ENCODE measurements at regions not wholly inside any gene's neighbourhood (a gene's known extent, or its start where the extent isn't known, plus 50 kb on each side); places are given as distances from the start of the nearest gene placed in this dataset.

DNA sequence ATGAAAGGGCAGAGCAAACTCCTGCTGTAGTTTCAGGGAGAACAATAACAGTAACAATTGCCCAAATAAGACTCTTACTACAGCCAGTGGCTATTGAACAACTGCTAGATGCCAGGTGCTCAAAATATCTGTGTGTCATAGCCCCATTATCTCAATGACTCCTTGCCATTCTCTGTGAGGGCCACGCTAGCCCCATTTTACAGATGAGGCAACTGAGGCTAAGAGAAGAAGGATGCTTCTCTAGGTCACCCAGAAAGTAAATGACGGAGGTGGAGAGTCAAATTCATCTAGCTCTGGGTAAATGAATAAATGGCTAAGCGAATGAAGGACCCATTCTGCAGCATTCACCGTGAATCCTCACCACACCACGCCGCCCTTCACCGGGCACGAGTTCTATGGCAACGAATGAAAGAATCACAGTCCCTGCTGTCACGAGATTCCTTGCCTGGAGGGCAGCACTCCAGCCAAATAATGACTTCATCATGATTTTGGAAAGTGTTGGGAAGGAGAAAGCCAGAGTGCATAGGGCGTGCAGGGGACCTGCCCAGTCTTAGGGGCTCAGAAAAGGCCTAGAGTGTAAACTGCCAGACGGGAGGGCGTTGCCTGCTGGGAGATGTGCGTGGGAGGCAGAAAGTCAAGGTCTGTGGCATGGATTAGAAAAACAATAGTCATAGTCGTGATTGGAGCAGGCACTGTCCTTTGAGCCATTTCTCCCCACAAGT is 147.2 kb downstream of the C9orf50 start:
- no peak for DNase-seq (ENCODE audit: low read depth)

DNA sequence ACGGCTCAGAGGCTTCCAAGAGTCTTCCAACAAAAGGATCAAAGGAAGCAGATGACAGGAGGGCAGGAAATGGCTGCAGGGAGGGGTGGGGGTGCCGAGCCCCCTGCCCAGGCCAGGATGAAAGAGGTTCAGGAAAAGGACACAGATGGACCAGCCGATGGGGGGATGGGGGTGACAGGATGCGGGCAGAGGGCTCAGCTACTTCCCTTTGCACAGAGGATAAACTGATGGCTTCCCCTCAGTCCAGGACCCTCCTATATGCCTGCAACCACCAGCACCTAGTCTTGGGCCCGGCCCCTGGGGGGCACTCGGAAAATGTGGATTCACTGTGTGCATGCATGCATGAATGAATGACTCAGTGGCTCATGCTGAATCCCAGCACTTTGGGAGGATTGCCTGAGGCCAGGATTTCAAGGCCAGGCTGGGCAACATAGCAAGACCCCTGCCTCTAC is 148.2 kb downstream of the C9orf50 start:
- DNase-seq (ENCODE audit: low read depth): no peak

DNA sequence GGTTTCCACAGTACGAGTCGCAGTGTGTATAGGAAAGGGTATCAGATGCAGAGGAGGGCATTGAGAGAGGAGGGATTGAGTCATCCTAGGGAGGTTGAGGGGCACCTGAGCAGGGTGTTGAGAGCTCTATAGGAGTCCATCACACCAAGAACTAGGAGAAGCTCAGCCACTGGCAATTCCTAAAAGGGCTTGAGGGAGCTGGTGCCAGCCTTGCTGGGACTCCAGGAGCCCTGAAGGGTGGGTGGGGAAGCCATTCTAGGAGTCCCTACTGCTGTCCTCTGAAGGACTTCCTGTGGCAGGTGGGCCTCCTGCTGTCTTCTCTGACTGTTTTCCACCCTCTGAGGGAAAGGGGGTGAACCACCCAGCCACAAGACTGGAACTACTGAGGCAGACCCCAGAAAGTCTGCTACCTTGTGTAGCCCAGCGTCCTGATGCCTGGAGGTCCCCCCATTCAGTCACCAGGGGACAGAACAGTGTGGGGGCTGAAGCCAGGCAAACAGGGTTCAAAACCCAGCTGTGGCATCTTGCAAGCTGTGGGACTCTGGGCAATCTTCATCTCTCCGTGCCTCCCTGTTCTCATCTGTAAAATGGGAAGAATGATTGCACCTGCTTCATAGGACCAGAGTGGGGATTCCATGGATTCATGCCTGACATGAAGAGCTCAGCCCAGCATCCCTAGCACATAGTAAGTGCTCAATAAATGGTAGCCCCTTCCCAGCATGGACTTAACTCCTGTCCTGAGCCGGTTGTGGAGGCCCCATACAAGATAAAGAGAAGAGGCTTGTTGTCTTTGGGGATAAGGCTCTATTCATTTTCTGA is 149.5 kb downstream of the C9orf50 start:
- DNase-seq (ENCODE audit: low read depth): no peak

DNA sequence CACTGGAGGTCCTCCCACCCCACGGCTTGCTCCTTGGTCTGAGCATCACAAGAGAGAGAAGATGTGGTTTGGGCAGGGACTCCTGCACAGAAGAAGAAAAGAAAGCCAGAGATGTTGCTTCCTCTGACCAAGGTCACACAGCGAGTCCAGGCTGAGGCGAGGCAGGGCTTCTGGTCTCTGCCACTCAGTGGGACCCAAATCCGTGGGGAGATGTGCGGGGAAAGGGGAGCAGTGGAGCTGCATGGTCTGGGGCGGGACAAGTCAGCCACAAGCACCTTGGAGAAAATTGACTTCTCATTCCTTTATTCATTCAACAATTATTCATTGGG is 150.9 kb downstream of the C9orf50 start:
- DNase-seq (ENCODE audit: low read depth): no peak

DNA sequence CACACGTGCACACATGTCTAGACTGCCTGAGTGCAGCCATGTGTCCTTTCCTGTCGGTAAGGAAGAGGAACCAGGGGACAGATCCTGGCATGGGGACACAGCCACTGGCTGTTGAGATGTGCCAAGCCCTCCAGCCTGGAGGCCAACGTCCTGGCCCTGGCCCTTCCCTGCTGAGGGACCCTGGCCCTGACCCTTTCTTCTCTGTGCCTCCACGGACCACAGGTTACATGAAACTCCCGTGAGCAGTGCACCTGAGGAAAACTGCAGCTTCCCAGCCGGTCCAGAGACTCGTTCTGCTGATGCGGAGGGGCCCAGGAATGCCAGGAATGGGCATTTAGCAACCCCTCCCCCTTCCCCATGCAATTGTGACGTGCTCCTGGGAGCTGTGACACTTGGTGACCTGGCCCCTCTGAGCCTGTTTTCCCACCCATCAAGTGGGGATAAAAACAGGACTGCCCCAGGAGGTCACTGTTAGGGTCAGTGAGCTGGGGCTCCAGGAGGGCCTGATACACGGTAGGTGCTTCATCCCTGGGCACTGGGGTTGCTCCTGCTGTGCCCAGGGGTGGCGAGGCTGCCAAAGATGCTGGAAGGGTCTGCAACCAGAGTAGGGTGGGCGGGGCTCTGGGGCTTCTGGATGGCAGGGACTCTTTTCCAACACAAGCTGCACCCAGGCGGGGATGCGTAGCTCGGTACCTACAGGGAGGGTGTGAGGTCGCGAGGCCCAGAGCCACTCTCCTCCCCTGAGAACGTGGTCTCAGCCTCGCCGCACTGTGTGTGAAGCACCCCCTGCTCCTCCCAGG is 151.5 kb downstream of the C9orf50 start:
- DNase-seq (ENCODE audit: low read depth): no peak

DNA sequence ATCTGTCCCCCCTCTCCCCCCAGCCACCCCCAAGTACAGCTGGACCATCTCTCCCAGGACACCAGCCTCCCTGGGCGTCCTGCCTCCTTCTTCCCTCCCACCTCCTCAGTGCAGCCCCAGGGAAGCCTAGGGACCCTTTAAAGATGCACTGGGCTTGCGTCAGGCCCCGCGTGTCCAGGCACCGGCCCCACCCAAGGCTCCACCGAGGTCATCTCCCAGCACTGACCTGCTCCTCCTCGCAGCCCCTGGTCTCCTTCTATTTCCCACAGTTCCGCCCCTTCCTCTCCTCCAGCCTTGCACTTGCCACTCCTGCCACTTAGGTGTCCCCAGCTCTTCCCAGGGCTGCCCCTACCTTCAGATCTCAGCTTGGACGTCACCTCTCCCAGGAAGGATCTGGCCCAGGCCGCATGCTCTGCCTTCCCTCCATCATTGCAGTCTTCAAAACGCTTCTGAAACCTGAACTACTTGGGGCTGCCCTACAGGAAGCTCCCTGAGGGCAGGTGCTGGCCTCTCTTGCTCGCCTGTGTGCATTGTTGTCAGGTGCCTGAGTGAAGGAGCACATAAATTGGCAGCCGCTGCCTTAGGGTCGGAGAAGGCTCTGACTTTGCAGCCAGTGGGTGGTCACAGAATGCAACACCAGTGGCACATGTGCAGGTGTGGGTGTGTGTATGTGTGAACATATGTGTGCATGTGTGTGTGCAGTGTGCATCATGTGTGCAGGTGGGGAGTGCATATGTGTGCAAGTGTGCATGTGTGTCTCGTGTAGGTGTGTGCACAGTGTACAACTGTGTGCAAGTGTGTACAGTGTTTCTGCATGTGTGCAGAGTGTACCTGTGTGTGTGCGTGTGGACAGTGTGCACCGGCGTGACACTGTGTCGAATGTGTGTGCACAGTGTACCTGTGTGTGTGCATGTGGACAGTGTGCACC is 152.9 kb downstream of the C9orf50 start:
- no peak for DNase-seq (ENCODE audit: low read depth)

DNA sequence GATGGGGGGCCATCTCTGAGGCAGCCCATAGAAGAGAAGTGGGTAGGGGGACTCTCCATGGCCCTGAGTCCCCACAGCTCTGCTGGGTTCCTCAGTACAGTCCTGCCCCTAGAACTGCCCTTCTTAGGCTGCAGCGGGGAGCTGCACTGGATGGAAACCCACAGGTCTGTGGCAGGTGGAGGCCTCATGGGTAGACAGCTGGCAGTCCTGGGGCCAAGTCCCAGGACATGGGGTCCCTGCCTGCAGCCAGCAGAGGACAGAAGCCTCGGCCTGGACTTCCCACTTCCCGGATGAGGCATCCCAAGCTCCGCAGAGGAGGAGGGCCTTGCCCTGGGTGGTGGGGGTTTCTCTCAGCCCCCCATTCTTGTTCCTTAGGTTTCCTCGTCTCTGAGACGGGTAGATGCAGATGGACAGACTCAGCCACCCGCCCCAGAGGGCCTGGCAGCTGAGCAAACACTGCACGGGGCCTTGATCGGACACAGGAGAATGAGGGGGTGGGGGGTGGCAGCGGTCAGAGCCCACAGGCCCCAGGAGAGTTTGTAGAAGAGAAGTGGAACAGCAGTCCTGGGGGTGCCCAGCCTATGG is 153.8 kb downstream of the C9orf50 start:
- no peak for DNase-seq (ENCODE audit: low read depth)

DNA sequence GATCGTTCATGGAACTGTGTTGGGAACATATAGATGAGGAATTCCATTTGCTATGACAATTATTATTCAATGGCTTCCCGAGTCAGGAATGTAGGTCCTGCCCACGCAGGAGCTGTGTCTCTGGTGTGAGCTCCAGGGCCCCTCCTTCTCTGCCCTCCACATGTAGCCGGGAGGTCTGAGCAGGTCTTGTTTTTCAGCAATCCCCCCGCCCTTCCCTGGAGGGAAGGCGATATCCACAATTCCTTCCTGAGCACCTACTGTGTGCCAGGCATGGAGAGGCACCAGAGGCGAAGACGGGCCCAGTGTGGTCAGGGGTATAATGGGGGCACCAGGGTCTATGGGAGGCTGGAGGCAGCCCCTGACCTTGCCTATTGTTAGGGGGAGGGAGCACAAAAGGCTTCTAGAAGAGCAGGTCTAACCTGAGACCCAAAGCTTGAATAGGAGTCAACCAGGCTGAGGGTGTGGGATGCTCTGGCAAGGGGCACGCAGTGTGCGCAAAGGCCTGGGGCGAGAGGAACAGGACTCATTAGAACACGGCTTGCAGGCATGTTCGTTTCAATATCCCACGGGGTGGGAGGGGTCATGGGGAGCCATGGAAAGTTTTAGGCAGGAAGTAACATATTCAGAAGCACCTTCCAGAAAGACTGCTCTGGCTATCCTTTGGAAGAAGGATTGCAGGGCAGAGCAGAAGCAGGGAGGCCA is 154.9 kb downstream of the C9orf50 start:
- no peak for DNase-seq (ENCODE audit: low read depth)

DNA sequence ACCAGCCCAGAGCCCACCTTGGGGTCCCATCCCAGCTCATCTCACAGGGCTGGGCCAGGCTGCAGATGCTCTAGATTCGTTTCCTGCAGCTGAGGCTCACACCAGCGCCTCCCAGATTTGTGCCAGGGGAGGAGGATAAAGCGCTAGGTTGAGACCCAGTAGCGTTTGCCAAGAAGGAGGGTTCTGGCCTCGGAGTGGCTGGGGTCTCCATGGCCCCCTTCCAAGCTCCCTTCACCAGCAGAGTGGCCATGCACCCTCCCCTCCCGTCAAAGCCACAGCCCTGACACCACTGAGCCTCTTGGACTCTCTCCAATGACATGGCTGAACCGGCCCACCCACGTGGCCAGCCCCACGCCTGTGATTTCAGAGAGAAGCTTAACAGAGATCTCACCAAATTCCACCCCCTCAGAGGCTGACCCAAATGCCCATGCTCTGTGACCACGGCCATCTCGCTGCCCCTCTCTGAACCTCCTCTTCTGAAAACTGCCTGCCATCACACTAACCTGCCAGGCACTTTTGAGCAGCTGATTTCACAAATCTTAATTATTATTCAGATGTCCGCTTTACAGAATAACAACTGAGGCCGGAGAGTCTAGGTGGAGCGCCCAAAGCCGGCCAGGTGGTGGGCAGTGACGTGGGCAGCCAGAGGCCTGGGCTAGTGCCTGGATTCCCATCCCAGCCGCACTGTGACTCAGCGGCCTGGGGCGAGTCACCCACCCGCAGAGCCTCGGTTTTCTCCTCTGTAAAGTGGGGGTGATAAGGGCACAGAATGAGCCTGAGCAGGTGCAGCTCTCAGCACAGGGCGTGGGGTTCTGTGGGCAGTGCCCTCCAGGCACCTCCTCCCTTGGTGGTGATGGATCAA is 155.7 kb downstream of the C9orf50 start:
- DNase-seq (ENCODE audit: low read depth): no peak

DNA sequence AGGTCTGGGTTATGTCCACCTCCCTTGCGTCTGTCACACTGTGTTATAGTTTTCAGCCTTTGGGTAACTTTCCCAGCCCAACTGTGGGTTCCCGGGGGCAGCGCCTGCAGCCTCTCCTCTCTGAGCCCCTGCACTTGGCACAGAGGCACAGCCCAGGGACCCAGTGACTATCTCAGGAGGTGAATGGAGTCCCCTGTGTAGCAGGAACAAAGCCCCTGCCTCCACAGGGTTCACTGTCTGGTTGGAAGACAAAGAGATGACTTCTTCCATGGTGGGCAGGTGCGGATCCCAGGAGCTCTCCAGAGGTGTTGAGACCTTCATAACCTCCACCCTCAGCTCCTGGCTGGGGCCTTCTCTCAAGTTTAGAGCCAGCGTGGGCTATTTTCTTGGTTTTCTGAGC is 156.9 kb downstream of the C9orf50 start:
- no peak for DNase-seq (ENCODE audit: low read depth)

DNA sequence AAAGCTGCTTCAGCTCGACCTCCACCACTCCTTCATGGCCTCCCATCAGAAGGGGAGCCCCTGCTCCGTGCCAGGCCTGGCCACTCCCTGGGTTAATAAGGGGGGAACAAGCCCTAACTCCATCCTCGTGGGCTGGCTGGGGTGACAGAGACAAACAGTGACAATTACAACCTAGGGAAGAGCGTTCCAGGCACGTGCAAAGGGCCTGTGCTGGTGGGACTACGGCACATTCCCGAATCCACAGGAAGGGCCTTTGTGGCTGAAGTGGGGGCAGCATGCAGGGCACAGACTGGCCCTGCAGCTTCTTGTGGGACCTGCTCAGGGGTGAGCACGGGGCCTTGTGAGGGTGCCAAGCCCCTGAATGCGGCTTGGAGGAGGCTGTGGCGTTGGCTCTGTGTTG is 157.4 kb downstream of the C9orf50 start:
- DNase-seq (ENCODE audit: low read depth): no peak

DNA sequence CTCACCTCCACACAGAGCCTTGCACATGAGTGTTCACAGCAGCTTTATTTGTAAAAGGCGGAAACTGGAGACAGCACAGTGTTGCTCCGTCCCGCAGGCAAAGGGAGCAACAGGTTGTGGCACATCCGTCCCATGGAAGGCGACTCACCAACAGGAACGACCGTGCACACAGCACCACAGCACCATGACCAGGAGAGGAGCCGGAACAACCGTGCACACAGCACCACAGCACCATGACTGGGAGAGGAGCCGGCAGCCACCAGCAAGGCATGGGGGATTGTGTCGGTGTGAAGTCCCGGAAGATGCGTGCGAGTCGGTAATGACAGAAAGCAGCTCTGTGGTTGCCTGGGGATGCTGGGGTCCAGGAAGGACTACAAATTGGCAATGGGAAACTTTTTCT is 158.5 kb downstream of the C9orf50 start:
- DNase-seq (ENCODE audit: low read depth): no peak

DNA sequence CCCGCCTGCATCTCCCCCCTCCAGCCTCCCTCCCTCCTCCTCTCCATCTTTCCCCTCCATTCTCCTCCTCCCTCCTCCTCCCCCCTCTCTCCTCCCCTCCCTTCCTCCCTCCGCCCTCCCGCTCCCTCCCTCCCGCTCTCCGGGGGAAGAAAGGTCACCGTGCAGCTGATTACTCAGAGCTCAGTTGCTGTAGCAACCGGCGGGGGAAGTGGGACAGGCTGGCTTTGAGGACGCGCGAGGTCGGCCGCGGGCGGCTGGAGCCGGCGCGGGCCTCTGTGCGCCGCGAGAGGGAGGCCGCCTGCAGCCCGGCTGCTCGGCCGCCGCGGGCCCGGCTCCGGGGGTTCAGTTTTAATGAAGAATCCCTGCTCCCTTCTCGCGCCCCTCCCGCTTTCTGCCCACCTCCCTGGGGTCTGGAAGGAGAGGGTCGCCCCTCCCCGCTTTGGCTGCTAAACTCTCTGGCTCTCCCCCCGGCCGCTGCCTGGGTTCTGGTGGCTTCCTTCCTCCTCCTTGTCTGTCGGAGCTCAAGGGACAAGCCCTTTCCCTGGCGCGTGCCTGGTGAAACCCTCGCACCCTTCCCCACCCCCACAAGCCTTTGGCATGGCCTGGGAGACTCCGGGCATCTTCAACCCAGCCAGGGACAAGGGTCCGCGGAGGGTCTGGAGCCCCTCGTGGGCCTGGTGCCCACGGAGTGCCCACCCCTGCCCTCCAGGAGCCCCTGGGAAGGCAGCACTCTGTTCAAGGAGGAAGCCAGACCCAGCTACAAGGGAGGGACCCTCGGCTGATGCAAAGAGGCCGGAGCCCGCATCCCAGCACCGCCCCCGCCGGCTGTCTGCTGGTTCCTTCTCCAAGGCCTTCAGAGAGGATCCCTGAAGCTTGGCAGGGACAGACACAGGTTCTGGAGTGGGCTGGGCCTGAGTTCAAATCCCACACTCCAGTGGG is 160.3 kb downstream of the C9orf50 start:
- peak; percentile 79 for DNase-seq (ENCODE audit: low read depth)

DNA sequence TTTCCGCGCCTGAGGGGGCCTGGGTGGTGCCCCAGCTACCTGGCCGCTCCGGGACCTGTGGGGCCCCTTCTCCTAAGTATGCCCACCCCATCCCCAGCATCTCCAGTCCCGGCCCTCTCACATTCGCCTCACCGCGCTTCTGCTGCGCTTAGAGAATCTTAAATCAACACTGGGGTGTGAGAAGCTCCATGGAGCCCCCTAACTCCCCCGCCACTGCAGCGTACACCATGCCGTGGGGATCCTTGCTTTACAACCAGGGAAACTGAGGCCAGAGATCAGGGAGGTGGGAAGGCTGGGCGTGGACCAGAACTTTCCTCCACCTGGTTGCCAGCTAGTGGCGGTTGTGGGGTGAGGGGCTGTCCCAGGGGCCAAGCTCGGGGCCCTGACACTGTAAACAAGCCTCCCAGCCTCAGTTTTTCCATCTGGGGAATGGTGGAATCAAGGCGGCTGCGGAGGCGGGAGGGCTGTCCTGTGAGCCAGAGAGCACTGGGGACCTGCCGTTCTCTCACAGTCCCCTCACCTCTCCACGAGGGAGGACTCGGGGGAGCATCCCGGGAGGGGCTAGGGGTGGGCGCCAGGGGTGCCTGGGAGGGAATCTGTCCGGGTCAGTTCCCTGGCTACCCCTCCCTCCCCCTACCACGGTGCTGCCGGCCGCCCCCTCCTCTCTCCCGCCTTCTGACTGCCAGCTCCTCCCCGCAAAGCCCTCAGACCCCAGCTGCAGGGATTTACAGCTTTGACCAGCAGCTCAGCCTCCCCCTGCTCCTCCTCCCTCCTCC is 161.2 kb downstream of the C9orf50 start:
- DNase-seq (ENCODE audit: low read depth): no peak

DNA sequence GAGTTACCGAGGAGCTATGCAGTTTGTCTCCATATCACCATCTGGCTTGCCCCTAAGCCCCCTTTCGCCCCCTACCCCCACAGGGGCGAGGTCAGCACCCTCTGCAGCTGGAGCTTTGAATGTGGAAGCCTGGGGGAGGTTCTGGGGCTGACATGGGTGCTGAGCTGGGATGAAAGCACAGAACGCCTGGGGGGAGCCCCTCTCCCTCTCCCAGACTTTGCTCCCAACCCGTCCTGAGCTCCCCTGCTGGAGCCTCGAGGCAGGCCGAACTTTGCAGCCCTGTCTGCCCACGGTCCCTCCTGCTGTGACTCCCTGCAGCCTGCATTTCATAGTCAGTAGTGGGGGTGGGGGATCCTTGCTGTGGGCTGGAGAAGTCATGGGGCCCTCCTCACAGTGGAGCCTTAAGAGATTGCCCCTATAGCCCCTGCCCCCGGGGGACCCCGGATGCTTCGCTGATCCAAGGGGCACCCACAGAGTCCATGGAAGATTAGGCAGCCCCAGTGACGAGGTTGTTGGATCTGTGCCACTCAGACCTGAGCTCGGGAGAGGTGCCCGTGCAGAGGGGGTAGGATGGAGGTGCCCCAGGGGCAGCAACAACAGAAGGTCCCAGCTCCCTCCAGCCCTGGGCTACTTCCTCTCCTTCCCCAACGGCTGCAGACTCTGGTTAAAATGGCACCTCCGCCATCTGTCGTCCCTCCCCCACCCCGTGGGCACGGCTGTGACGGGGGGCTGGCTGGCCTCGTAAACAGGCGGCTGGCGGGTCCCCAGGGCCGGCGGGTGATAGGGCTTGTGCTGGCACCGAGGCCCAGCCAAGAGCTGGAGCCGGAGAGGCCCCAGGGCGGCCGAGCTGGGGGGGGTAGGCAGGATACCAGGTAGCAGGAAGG is 162.0 kb downstream of the C9orf50 start:
- no peak for DNase-seq (ENCODE audit: low read depth)

DNA sequence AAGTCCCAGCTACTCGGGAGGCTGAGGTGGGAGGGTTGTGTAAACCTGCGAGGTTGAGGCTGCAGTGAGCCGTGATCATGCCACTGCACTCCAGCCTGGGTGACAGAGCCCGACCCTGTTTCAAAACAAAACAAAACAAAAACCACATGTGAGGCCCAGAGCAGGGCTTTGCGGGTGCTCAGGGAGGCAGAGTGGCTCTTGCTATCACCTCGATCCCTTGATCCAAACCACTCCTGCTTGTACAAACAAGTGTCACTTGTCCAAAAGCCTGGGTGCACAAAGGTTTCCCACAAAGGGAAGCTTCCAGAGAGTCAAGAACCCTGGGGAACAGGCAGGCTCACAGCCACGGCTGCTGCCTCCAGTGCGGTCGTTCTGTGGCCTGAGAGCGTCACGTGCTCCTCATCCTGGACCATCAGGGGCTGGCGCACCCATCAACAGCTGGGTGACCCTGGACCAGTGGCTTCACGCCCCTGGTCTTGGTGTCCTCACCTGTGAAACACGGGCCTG is 162.7 kb downstream of the C9orf50 start:
- no peak for DNase-seq (ENCODE audit: low read depth)
